Activated CD8-positive, alpha-beta memory T cell treated with anti-CD3 and anti-CD28 coated beads, Interleukin-2, amount 50 U/mL, for 48 hours (primary cell): ENCODE measurements at regions not wholly inside any gene's neighbourhood (a gene's known extent, or its start where the extent isn't known, plus 50 kb on each side); places are given as distances from the start of the nearest gene placed in this dataset.

Experiments
- DNase-seq: peaks from one replicate; pipeline ENCODE4 v3.0.0-alpha.2; 2020

- DNase-seq = no peak
These were observed 152.9 kb downstream of the ACTL8 start for GRCh38 chr1:17907999-17908398.

- DNase-seq = no peak
These were observed 153.8 kb downstream of the ACTL8 start for GRCh38 chr1:17908945-17909344.

GRCh38 chr1:17909634-17910033, 154.5 kb downstream of the ACTL8 start:
- DNase-seq = no peak

- DNase-seq = no peak
These were observed 156.7 kb downstream of the ACTL8 start for GRCh38 chr1:17911791-17912190.

GRCh38 chr1:17912491-17912890, 157.4 kb downstream of the ACTL8 start:
- no peak for DNase-seq

- DNase-seq = no peak
These were observed 158.4 kb downstream of the ACTL8 start for GRCh38 chr1:17913326-17914115.

- DNase-seq = no peak
These were observed 159.0 kb downstream of the ACTL8 start for GRCh38 chr1:17914131-17914530.

GRCh38 chr1:17914987-17915386, 159.9 kb downstream of the ACTL8 start:
- DNase-seq = no peak

- DNase-seq = no peak
These were observed 160.5 kb downstream of the ACTL8 start for GRCh38 chr1:17915511-17916197.

GRCh38 chr1:17916702-17917101, 161.6 kb downstream of the ACTL8 start:
- no peak for DNase-seq

- no peak for DNase-seq
These were observed 164.6 kb downstream of the ACTL8 start for GRCh38 chr1:17919525-17920439.

- DNase-seq = no peak
These were observed 165.9 kb downstream of the ACTL8 start for GRCh38 chr1:17920881-17921640.

GRCh38 chr1:17922833-17923232, 167.7 kb downstream of the ACTL8 start:
- DNase-seq = no peak

- no peak for DNase-seq
These were observed 168.5 kb downstream of the ACTL8 start for GRCh38 chr1:17923666-17924065.

GRCh38 chr1:17924578-17924977, 169.4 kb downstream of the ACTL8 start:
- DNase-seq = no peak

- DNase-seq = no peak
These were observed 170.4 kb downstream of the ACTL8 start for GRCh38 chr1:17925290-17926237.

- no peak for DNase-seq
These were observed 171.8 kb downstream of the ACTL8 start for GRCh38 chr1:17926906-17927305.

GRCh38 chr1:17927952-17928351, 172.8 kb downstream of the ACTL8 start:
- no peak for DNase-seq

- DNase-seq = no peak
These were observed 174.1 kb downstream of the ACTL8 start for GRCh38 chr1:17929224-17929623.

- DNase-seq = no peak
These were observed 175.5 kb downstream of the ACTL8 start for GRCh38 chr1:17930635-17931034.

- DNase-seq = no peak
These were observed 175.4 kb upstream of the IGSF21 start for GRCh38 chr1:17932164-17932563.
